Stimulated activated effector memory CD8-positive, alpha-beta T cell treated with anti-CD3 and anti-CD28 coated beads, Interleukin-12 subunit alpha, Interleukin-12 subunit beta, amount 100 ng/mL, for 72 hours (primary cell): ENCODE measurements at regions not wholly inside any gene's neighbourhood (a gene's known extent, or its start where the extent isn't known, plus 50 kb on each side); places are given as distances from the start of the nearest gene placed in this dataset.

ENCODE experiments used
- ATAC-seq: fragments of 150-1000 bp; cut with Tn5 transposase; 2 replicates; pipeline ENCODE4 v1.10.0; 2021
- DNase-seq, 2 donors: peaks; one replicate each; pipeline ENCODE4 v3.0.0; 2021 to 2022; ENCODE audit warnings: low spot score in 2 of 2
- H3K27ac Mint-ChIP-seq: one replicate; pipeline ENCODE4 v1.8.0; 2022; ENCODE audit warnings: mild to moderate bottlenecking, mixed read lengths
- H3K36me3 Mint-ChIP-seq: one replicate; pipeline ENCODE4 v1.8.0; 2022; ENCODE audit warnings: mild to moderate bottlenecking, mixed read lengths
- H3K4me1 Mint-ChIP-seq: one replicate; pipeline ENCODE4 v1.8.0; 2022; ENCODE audit warnings: mixed read lengths
- H3K4me3 Mint-ChIP-seq: one replicate; pipeline ENCODE4 v1.8.0; 2022; ENCODE audit warnings: mild to moderate bottlenecking, mixed read lengths
- H3K9me3 Mint-ChIP-seq: one replicate; pipeline ENCODE4 v1.8.0; 2022; ENCODE audit warnings: mixed read lengths

DNA sequence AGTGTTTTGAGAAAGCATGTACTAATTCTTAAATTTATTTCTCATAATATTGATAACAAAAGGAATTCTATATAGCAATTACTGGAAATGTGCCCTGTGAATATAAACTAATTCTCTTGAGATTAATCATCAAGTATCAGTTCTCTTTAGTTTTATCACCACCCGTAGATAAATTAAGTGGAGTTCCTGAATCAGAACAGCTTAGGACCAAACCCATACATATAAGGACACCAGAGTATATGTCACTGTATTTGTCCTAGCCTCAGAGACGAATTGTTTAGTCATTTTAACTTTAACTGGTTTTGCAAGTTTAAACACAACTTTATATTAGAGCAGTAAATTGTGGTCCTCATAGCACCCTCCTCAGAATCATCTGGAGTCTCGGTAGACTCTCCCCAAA is 572.0 kb downstream of the UTRN start:
- H3K27ac Mint-ChIP-seq: no peak overlapping the region
- ATAC-seq (peak; percentile 69), DNase-seq (no peak)
- H3K9me3 Mint-ChIP-seq: no peaks in the 10 kb centered on the region
- no peak overlapping the region for H3K4me3 Mint-ChIP-seq
- H3K36me3 Mint-ChIP-seq: no peaks in the 10 kb centered on the region
- peaks cover 22% of the 10 kb centered on the region for H3K4me1 Mint-ChIP-seq

DNA sequence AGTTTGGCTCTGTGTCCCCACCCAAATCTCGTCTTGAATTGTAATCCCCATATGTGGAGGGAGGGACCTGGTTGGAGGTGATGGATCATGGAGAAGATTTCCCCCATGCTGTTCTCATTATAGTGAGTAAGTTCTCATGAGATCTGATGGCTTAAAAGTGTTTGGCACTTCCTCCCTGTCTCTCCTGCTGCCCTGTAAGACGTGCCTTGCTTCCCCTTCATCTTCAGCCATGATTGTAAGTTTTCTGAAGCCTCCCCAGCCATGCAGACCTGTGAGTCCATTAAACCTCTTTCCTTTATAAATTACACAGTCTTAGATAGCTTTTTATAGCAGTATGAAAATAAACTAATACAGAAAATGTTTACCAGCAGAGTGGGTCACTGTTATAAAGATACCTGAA is 577.6 kb downstream of the UTRN start:
- H3K36me3 Mint-ChIP-seq: no peaks in the 10 kb centered on the region
- no peak for ATAC-seq
- peaks cover 7% of the 10 kb centered on the region for H3K9me3 Mint-ChIP-seq

DNA sequence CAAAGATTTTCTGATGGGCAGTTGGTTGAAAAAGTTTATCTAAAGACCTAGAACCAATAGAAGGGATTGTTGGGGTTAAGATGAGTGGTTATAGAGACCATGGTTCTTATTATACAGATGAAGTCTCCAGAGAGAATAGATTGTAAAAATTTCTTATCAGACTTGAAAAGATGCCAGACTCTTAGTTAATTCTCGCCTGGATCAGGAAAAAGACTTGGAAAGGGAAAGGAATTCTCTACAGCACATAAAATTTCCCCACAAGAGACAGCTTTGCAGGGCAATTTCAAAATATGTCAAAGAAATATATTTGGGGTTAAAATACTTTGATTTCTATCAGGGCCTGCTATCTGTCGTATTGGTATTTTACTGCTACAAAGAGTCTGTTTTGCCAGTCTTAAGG is 582.6 kb downstream of the UTRN start:
- Mint-ChIP-seq H3K27ac (no peak overlapping the region), H3K9me3 (peaks cover 4% of the 10 kb centered on the region), H3K4me1 (peaks cover 6% of the 10 kb centered on the region), H3K36me3 (no peaks in the 10 kb centered on the region), H3K4me3 (no peak overlapping the region)
- DNase-seq: no peak
- ATAC-seq: no peak

More for the DNA sequence above, 577.6 kb downstream of the UTRN start:
- DNase-seq: no peak
- Mint-ChIP-seq H3K4me3 (no peak overlapping the region), H3K4me1 (peaks cover 6% of the 10 kb centered on the region), H3K27ac (no peak overlapping the region)

DNA sequence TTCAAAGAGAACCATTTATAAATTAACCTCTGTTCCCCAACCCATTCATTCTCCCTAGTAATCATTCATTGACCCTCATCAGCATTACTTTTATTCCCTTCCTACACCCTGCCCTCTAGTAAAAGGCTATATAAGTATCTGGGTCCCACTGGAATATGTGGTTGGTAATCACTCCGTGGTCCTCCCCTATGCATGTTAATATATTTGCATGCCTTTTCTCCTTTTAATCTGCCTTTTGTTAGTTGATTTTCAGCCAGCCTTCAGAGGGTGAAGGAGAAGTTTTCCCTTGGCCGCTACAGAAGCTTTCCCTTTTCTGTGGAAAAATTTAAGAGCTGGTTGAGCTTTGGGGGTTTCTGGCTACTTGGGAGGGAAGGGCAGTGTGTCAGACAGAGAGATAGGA is 585.6 kb downstream of the UTRN start:
- H3K4me1 Mint-ChIP-seq: peaks cover 6% of the 10 kb centered on the region
- no peak overlapping the region for H3K27ac Mint-ChIP-seq
- no peaks in the 10 kb centered on the region for H3K36me3 Mint-ChIP-seq

DNA sequence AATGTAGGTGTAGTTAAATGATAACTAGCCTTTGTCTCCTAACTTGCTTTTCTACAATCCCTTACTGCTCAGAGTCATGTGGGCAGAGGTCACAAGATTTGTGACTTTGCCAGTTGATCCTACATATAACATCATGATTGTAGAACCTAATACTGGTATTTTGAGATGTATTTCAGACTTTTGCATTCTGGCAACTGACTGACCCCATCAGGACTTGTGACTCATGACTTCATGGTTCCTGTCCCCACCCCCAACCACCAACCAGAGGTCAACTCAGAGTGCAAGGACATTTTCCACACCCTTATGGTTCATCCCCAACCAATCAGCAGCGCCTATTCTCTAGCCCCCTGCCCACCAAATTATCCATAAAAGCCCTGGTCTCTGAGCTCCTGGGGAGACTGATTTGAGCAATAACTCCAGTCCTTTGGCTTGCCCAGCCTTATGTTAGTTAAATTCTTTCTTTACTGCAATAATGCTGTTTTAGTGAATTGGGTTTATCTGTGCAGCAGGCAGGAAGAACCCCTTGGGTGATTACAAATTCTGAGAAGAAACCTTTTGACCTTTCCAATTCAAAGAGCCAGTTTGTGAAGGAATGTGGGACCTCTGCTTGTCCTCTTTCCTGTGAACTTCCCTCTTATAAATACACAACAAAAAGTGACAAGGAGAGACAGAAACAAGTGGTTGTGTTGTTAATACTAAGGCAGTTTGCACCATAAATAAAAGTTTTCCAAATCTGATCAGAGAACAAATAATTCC is 588.7 kb downstream of the UTRN start:
- H3K27ac Mint-ChIP-seq: no peak overlapping the region
- ATAC-seq (no peak), DNase-seq (no peak)
- peaks cover 3% of the 10 kb centered on the region for H3K4me1 Mint-ChIP-seq
- H3K36me3 Mint-ChIP-seq: no peaks in the 10 kb centered on the region
- H3K9me3 Mint-ChIP-seq: no peaks in the 10 kb centered on the region
- no peak overlapping the region for H3K4me3 Mint-ChIP-seq

More for the DNA sequence above, 585.6 kb downstream of the UTRN start:
- ATAC-seq: no peak
- DNase-seq: no peak
- Mint-ChIP-seq H3K4me3 (no peak overlapping the region), H3K9me3 (no peaks in the 10 kb centered on the region)

DNA sequence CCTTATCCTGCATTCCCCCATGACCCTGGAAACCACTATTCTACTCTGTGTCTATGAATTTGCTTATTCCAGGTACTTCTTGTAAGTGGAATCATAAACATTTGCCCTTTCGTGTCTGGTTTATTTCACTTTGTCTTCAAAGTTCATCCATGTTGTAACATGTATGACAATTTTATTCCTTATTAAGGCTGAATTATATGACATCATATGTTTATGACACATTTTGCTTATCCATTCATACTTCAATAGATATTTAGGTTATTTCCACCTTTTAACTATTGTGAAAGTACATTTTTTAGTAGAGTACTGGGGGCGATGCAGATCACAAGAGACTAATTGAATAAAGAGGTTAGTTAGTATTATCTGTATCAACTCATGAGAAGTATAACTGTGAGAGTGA is 591.6 kb downstream of the UTRN start:
- ATAC-seq (no peak), DNase-seq (no peak)
- H3K36me3 Mint-ChIP-seq: no peaks in the 10 kb centered on the region
- H3K4me3 Mint-ChIP-seq: no peak overlapping the region
- H3K27ac Mint-ChIP-seq: no peak overlapping the region
- H3K4me1 Mint-ChIP-seq: peaks cover 5% of the 10 kb centered on the region
- H3K9me3 Mint-ChIP-seq: no peaks in the 10 kb centered on the region

DNA sequence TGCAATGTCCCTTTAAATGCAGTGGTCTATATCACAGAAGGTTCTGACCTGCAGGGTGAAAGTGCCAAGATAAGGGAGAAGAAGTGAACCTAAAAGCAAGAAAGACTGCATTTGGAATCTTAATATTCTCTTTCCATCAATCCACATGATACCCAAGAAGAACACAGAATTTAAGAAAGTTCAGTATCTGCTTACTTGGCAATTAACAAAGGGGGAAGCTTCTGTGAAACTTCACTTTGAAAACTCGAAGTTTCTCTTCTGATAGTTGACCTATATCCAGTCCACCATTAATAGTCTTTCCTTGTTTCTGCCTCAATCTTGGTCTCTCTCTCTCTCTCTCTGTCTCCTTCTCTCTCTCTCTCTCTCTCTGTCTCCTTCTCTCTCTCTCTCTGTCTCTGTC is 592.0 kb downstream of the UTRN start:
- H3K27ac Mint-ChIP-seq: no peak overlapping the region
- H3K36me3 Mint-ChIP-seq: no peaks in the 10 kb centered on the region

DNA sequence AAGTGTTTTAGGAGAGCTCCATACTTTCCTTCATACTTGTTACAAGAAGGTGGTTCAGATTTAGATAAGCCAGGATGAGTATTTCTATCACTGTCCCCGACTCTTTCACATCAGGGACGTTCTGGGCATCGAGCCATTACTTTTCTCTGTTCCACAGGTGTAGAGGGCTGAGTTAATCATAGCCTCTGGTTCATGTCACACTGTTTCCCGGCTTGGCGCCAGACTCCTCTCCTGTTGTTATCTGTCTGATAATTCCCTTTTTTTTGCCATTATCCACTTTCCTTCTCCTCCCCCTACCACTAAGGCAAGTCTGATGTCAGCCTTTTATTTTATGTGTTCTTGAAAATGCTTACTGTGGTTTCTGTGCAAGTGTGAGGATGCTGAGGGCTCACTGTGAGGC is 593.4 kb downstream of the UTRN start:
- peaks cover 5% of the 10 kb centered on the region for H3K4me1 Mint-ChIP-seq
- no peak for DNase-seq

More for the DNA sequence above, 592.0 kb downstream of the UTRN start:
- Mint-ChIP-seq H3K9me3 (no peaks in the 10 kb centered on the region), H3K4me3 (no peak overlapping the region), H3K4me1 (peaks cover 5% of the 10 kb centered on the region)
- ATAC-seq: no peak
- no peak for DNase-seq

DNA sequence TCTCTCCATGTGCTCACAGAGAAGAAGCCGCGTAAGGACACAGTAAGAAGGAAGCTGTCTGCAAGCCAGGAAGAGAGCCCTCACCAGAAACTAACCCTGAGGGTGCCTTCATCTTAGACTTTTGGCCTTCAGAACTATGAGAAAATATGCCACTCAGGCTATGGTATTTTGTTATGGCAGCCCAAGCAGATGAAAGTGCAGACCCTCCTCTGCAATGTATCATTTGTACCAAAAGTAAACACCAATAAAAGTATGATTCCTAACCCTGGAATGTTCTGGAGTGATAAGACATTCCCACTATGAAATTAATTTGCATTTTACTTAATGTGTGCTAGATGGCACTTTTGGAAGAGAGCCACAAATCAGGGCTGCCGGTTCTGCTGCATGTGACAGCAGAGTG is 594.3 kb downstream of the UTRN start:
- H3K36me3 Mint-ChIP-seq: no peaks in the 10 kb centered on the region
- no peak overlapping the region for H3K4me3 Mint-ChIP-seq
- peaks cover 5% of the 10 kb centered on the region for H3K4me1 Mint-ChIP-seq
- ATAC-seq: no peak
- DNase-seq: no peak
- H3K9me3 Mint-ChIP-seq: no peaks in the 10 kb centered on the region
- H3K27ac Mint-ChIP-seq: no peak overlapping the region

More for the DNA sequence above, 593.4 kb downstream of the UTRN start:
- no peak for ATAC-seq
- no peaks in the 10 kb centered on the region for H3K36me3 Mint-ChIP-seq
- H3K9me3 Mint-ChIP-seq: no peaks in the 10 kb centered on the region
- H3K4me3 Mint-ChIP-seq: no peak overlapping the region
- no peak overlapping the region for H3K27ac Mint-ChIP-seq

DNA sequence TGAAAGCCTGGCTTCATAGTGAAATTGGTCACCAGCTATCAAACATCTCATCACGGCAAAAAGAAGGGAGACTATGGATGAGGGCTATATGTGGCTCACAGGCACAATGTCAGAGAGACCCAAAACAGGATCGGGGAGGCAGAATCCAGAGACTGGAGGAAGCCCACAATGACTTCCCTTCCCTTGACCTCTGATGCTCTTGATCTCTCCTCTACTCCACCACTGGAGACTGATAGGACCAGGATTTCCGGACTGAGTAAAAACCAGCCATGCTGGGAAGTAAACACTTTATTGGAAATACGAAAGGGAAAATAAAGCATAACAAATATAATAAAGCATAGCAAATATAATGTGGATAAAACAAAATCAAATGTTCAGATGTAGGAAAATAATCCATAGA is 597.3 kb downstream of the UTRN start:
- DNase-seq (no peak), ATAC-seq (no peak)
- Mint-ChIP-seq H3K9me3 (no peaks in the 10 kb centered on the region), H3K27ac (no peak overlapping the region), H3K4me1 (peaks cover 5% of the 10 kb centered on the region), H3K4me3 (no peak overlapping the region), H3K36me3 (no peaks in the 10 kb centered on the region)

DNA sequence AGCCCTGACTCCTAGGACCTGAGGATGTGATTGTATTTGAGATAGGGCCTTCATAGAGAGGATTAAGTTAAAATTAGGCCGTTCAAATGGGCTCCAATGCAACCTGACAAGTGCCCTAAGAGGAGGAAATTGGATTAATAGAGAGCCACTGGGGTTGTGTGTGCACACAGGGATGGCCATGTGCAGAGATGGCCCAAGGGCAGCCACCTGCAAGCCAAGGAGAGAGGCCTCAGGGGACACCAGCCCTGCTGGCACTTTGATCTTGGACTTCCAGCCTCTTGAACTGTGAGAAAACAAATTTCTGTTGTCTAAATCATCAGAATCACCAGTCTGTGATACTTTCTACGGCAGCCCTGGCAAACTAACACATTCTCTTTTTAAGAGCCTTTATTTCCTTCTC is 598.8 kb downstream of the UTRN start:
- no peak overlapping the region for H3K27ac Mint-ChIP-seq
- no peaks in the 10 kb centered on the region for H3K36me3 Mint-ChIP-seq
- no peaks in the 10 kb centered on the region for H3K9me3 Mint-ChIP-seq
- DNase-seq: no peak
- ATAC-seq: no peak
- no peak overlapping the region for H3K4me3 Mint-ChIP-seq
- peaks cover 1% of the 10 kb centered on the region for H3K4me1 Mint-ChIP-seq

DNA sequence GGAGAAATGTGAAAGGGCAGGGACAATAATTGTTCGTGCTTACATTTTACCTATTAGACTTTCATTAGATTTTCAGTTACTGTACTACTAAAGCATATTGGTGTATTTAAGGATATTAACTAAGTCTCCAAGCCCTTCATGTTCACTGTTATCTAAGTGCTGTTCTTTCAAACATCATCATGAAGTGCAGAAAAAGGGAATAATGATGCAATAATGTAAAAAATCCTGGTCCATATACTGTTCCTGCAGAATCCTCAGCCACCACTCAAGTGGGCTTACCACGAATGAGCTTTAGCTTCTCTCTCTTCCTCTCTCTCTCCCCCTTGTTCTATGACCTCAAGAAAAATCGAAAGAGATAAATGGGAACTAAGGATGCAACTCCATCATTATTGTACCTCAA is 600.7 kb downstream of the UTRN start:
- DNase-seq: no peak
- Mint-ChIP-seq H3K4me1 (no peaks in the 10 kb centered on the region), H3K4me3 (no peak overlapping the region), H3K36me3 (no peaks in the 10 kb centered on the region), H3K27ac (no peak overlapping the region), H3K9me3 (no peaks in the 10 kb centered on the region)
- no peak for ATAC-seq

DNA sequence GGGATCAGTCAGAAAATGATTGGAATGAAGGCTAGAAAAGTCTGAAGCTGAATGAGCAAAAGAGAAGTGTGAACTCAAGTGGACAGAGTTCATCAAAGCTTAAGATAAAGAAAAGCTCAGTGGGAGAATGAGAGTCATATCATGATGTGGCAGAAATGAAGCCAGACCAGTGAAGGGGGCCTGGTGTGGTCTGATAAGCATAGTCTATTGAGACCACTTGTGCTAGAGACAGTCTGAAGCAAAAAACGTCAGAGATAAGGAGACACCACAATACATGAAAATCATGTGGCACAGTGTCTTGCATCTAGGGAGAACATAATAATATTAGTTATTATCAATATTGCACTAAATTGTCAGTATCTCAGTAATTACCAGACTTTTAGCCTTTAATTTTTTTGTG is 601.5 kb downstream of the UTRN start:
- ATAC-seq (no peak), DNase-seq (no peak)
- Mint-ChIP-seq H3K4me1 (no peaks in the 10 kb centered on the region), H3K27ac (no peak overlapping the region), H3K4me3 (no peak overlapping the region), H3K9me3 (no peaks in the 10 kb centered on the region), H3K36me3 (no peaks in the 10 kb centered on the region)

DNA sequence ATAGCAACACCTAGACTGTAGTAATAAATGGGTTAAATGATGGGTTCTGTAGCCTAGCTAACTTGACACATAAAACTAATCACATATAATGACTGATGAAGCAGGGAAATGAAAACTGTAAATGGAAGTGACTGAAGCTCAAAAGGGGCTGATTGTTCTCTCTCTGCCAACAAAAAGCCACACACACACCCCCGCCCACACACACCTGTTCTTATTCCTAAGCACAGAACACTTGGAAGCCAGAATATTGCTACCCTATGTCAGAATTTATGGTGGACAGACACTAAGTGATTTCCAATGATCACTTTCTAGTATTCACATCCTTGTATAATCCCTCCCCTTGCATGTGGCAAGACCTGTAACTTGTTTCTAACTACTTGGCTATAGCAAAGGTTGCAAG is 603.5 kb downstream of the UTRN start:
- ATAC-seq: no peak
- Mint-ChIP-seq H3K27ac (no peak overlapping the region), H3K36me3 (no peaks in the 10 kb centered on the region), H3K4me1 (no peaks in the 10 kb centered on the region), H3K4me3 (no peak overlapping the region), H3K9me3 (no peaks in the 10 kb centered on the region)
- no peak for DNase-seq

DNA sequence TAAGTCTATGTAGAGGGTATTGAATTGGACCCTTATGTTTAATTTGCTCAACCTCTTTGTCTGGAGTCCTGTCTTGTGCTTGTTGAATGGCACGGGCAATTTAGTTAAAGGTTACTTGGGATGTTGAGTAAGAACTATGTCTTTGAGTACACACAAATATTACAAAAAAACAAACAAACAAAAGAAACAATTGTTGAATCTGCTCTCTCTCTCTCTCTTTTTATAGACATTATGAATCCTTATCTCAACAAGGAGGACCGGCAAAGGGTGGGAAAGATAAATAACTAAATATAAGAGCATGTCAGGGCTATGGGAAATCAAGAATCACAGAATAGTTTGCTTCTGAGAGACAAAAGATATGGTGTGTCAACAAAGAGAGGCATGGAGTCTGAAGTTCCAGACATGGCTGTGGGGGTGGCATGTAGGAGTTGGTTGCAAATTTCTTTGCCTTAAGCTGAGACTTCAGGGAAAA is 608.6 kb downstream of the UTRN start:
- Mint-ChIP-seq H3K36me3 (no peaks in the 10 kb centered on the region), H3K4me1 (peaks cover 7% of the 10 kb centered on the region), H3K4me3 (no peak overlapping the region), H3K9me3 (no peaks in the 10 kb centered on the region), H3K27ac (no peak overlapping the region)
- DNase-seq: no peak
- ATAC-seq: no peak

DNA sequence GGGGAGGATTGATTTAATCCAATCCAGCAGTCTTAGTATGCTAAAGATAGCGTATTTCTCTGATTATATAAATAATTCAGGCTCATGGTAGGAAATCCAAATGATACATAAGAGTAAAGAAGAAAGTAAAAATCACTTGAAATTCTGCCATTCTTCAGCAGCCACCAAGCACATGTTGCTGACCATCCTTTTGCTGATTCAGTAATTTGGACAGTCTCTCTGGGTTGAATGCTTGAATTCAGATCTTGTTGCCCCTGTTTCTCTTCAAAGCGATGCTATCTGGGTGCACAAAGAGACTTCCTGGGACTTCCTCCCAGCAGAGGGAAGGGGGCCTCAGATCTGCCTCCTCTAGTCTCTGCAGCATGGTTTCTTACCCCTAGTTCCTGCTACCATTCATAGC is 609.1 kb downstream of the UTRN start:
- Mint-ChIP-seq H3K4me1 (peaks cover 7% of the 10 kb centered on the region), H3K9me3 (no peaks in the 10 kb centered on the region), H3K27ac (no peak overlapping the region), H3K4me3 (no peak overlapping the region), H3K36me3 (no peaks in the 10 kb centered on the region)
- no peak for ATAC-seq
- no peak for DNase-seq
